ENCODE measurements at regions not wholly inside any gene's neighbourhood (a gene's known extent, or its start where the extent isn't known, plus 50 kb on each side); places are given as distances from the start of the nearest gene placed in this dataset.
"Not testable (repeated sequence)": the region's sequence is repeated elsewhere in the genome, so short reads cannot be mapped to it uniquely, and the experiment has no call there.

DNA sequence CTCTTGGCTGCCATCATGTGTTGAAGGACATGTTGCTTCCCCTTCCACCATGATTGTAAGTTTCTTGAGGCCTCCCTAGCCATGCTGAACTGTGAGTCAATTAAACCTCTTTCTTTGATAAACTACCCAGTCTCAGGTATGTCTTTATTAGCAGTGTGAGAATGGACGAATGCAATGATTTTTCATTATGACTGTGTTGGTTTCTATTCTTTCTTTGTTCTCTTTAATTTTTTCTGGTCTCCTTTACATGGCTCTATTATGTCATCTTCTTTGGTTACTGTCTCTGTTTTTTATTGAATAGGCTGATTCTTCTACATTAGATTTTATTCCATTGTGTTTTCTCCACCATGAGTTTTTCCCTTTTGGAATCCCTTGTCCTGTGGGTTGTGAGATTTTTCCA lies 840.6 kb downstream of the TRAM1L1 start:
- ATAC-seq (ENCODE audit: poor library complexity) (no peak), DNase-seq (no peak)
- no peaks in the 10 kb centered on the region for H3K36me3 ChIP-seq (ENCODE audit: insufficient read depth, low read length)
- peaks cover 0 to 3% of the 10 kb centered on the region in 2 experiments for H3K9me3 ChIP-seq (ENCODE audit: control insufficient read depth in 1 of 2, insufficient read depth in 1 of 2, low read length in 2 of 2)
- no peak overlapping the region for H3K27ac ChIP-seq (ENCODE audit: low read depth in 1 of 2, low read length in 2 of 2)
- TF ChIP-seq, protein P1, sequence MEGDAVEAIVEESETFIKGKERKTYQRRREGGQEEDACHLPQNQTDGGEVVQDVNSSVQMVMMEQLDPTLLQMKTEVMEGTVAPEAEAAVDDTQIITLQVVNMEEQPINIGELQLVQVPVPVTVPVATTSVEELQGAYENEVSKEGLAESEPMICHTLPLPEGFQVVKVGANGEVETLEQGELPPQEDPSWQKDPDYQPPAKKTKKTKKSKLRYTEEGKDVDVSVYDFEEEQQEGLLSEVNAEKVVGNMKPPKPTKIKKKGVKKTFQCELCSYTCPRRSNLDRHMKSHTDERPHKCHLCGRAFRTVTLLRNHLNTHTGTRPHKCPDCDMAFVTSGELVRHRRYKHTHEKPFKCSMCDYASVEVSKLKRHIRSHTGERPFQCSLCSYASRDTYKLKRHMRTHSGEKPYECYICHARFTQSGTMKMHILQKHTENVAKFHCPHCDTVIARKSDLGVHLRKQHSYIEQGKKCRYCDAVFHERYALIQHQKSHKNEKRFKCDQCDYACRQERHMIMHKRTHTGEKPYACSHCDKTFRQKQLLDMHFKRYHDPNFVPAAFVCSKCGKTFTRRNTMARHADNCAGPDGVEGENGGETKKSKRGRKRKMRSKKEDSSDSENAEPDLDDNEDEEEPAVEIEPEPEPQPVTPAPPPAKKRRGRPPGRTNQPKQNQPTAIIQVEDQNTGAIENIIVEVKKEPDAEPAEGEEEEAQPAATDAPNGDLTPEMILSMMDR (IDR thresholded peaks at IDR 0.05): no peak
- intact Hi-C loops (cut with DNase I, micrococcal nuclease): no loop called here
- Mint-ChIP-seq H3K4me1 (ENCODE audit: low read depth) (no peaks in the 10 kb centered on the region), H3K27ac (no peak overlapping the region), H3K36me3 (ENCODE audit: low read depth) (no peaks in the 10 kb centered on the region), H3K27me3 (no peaks in the 10 kb centered on the region), H3K9me3 (peaks cover 3% of the 10 kb centered on the region), H3K4me3 (no peak overlapping the region)
- ChIA-PET POLR2A (no interaction called here), CTCF (no interaction called here)
- no peak overlapping the region for H3K4me3 ChIP-seq (ENCODE audit: low read length)
- H3K4me1 ChIP-seq (ENCODE audit: insufficient read depth, low read length): no peaks in the 10 kb centered on the region
- no peaks in the 10 kb centered on the region for H3K27me3 ChIP-seq (ENCODE audit: control insufficient read depth in 1 of 2, insufficient read depth in 2 of 2, low read length in 2 of 2)

DNA sequence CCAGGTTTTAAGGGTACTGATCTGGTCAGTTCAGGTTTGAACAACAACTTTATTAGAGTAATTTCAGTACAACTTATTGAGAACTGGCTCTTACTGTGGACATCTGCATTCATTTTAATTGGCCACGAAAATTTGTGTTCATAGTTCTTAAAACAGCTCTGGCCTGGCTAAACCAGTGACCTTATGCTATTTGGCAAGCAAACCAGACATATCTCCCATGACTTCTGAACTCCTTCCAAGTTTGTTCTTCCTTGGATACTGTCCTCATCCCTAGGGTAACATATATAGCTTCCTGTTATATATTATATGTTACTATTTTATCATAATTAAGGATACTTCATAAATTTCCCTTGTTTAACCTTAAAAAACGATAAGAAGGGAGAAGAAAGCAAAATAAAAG lies 841.9 kb downstream of the TRAM1L1 start:
- peaks cover 0 to 3% of the 10 kb centered on the region in 2 experiments for H3K9me3 ChIP-seq (ENCODE audit: control insufficient read depth in 1 of 2, insufficient read depth in 1 of 2, low read length in 2 of 2)
- ChIA-PET POLR2A (no interaction called here), CTCF (no interaction called here)
- H3K9me3 Mint-ChIP-seq: peaks cover 3% of the 10 kb centered on the region
- H3K27ac ChIP-seq (ENCODE audit: low read depth in 1 of 2, low read length in 2 of 2): no peak overlapping the region
- no peak overlapping the region for H3K4me3 ChIP-seq (ENCODE audit: low read length)
- no peaks in the 10 kb centered on the region for H3K4me1 ChIP-seq (ENCODE audit: insufficient read depth, low read length)
- intact Hi-C loops (cut with DNase I, micrococcal nuclease): no loop called here
- H3K27ac Mint-ChIP-seq: no peak overlapping the region
- H3K27me3 ChIP-seq (ENCODE audit: control insufficient read depth in 1 of 2, insufficient read depth in 2 of 2, low read length in 2 of 2): no peaks in the 10 kb centered on the region
- H3K4me1 Mint-ChIP-seq (ENCODE audit: low read depth): no peaks in the 10 kb centered on the region
- no peaks in the 10 kb centered on the region for H3K27me3 Mint-ChIP-seq
- DNase-seq (no peak), ATAC-seq (ENCODE audit: poor library complexity) (no peak)
- TF ChIP-seq, protein P1 (IDR thresholded peaks at IDR 0.05): no peak
- H3K4me3 Mint-ChIP-seq: no peak overlapping the region
- no peaks in the 10 kb centered on the region for H3K36me3 Mint-ChIP-seq (ENCODE audit: low read depth)
- H3K36me3 ChIP-seq (ENCODE audit: insufficient read depth, low read length): no peaks in the 10 kb centered on the region

GRCh38 chr4:116233971-116234370 lies 851.4 kb downstream of the TRAM1L1 start:
- Histone ChIP-seq H3K27me3 (ENCODE audit: control insufficient read depth in 1 of 2, insufficient read depth in 2 of 2, low read length in 2 of 2) (no peaks in the 10 kb centered on the region), H3K27ac (ENCODE audit: low read depth in 1 of 2, low read length in 2 of 2) (no peak overlapping the region), H3K36me3 (ENCODE audit: insufficient read depth, low read length) (no peaks in the 10 kb centered on the region), H3K9me3 (ENCODE audit: control insufficient read depth in 1 of 2, insufficient read depth in 1 of 2, low read length in 2 of 2) (no peaks in the 10 kb centered on the region), H3K4me3 (ENCODE audit: low read length) (no peak overlapping the region), H3K4me1 (ENCODE audit: insufficient read depth, low read length) (no peaks in the 10 kb centered on the region)
- Mint-ChIP-seq H3K9me3 (no peaks in the 10 kb centered on the region), H3K27ac (no peak overlapping the region), H3K27me3 (no peaks in the 10 kb centered on the region), H3K36me3 (ENCODE audit: low read depth) (no peaks in the 10 kb centered on the region), H3K4me3 (no peak overlapping the region), H3K4me1 (ENCODE audit: low read depth) (no peaks in the 10 kb centered on the region)
- DNase-seq (no peak), ATAC-seq (ENCODE audit: poor library complexity) (no peak)
- intact Hi-C loops (cut with DNase I, micrococcal nuclease): no loop called here
- POLR2A ChIA-PET: no interaction called here
- TF ChIP-seq, protein P1 (IDR thresholded peaks at IDR 0.05): no peak
- CTCF ChIA-PET: no interaction called here

DNA sequence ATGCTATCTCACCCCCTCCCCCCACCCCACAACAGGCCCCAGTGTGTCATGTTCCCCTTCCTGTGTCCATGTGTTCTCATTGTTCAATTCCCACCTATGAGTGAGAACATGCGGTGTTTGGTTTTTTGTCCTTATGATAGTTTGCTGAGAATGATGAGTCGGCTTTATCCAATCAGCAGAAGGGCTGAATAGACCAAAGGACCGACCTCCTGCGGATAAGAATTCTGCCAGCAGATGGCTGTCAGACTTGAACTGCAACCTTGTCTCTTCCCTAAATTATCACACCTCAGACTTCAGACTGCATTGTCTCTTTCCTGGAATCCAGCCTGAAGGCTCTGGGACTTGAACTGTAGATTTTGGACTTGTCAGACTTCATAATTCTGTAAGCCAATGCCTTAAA lies 853.4 kb downstream of the TRAM1L1 start:
- POLR2A ChIA-PET; H3K36me3 Mint-ChIP-seq (ENCODE audit: low read depth); H3K27ac Mint-ChIP-seq; H3K27ac ChIP-seq (ENCODE audit: low read depth in 1 of 2, low read length in 2 of 2); CTCF ChIA-PET; H3K4me3 ChIP-seq (ENCODE audit: low read length); H3K4me3 Mint-ChIP-seq; H3K4me1 Mint-ChIP-seq (ENCODE audit: low read depth); H3K4me1 ChIP-seq (ENCODE audit: insufficient read depth, low read length); DNase-seq; H3K36me3 ChIP-seq (ENCODE audit: insufficient read depth, low read length); ATAC-seq (ENCODE audit: poor library complexity); H3K9me3 Mint-ChIP-seq; intact Hi-C loops (cut with DNase I, micrococcal nuclease); H3K27me3 ChIP-seq (ENCODE audit: control insufficient read depth in 1 of 2, insufficient read depth in 2 of 2, low read length in 2 of 2); H3K27me3 Mint-ChIP-seq; H3K9me3 ChIP-seq (ENCODE audit: control insufficient read depth in 1 of 2, insufficient read depth in 1 of 2, low read length in 2 of 2): not testable (repeated sequence)
